Gastrocnemius medialis (tissue), 4 donors: ENCODE measurements at regions not wholly inside any gene's neighbourhood (a gene's known extent, or its start where the extent isn't known, plus 50 kb on each side); places are given as distances from the start of the nearest gene placed in this dataset.

ENCODE experiments used
- POLR2A ChIP-seq, 2 donors: fragments of 450-650 bp; IDR thresholded peaks; one replicate each; pipeline ENCODE4 v1.6.1; 2017; ENCODE audit warnings: antibody characterized with exemption in 2 of 2, mild to moderate bottlenecking in 2 of 2, moderate library complexity in 2 of 2
- TF ChIP-seq, protein P1 (sequence below), 5 experiments: fragments of 450-650 bp in 3 of 5; fragments of 200-600 bp in 2 of 5; sonication (generic) in 2 of 5; IDR thresholded peaks in 4 of 5; conservative IDR thresholded peaks in 1 of 5; 1 replicate in 4 of 5; 2 replicates in 1 of 5; pipeline ENCODE4 v1.5.1; 2016 to 2019; ENCODE audit warnings: antibody characterized with exemption in 5 of 5, mild to moderate bottlenecking in 3 of 5, moderate library complexity in 3 of 5

DNA sequence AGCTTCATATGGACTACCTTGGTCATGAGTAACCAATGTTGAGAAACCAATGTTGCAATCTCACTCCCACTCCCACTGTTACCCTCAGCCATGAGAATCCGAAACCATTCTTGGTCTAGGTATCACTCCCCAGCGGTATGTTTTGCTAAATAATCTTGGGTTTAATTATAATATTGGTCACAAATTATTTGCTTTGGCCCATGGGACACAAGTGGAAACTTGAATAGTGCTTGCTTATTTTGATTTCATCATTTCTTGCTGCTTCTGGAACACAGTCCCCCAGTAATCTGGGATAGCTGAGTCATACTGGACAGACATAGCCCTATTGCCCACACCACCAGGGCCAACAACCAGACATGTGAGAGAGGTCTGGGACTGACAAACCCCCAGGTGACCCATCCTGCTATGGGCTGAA is 171.6 kb upstream of the IPO5 start:
- TF ChIP-seq, protein P1, sequence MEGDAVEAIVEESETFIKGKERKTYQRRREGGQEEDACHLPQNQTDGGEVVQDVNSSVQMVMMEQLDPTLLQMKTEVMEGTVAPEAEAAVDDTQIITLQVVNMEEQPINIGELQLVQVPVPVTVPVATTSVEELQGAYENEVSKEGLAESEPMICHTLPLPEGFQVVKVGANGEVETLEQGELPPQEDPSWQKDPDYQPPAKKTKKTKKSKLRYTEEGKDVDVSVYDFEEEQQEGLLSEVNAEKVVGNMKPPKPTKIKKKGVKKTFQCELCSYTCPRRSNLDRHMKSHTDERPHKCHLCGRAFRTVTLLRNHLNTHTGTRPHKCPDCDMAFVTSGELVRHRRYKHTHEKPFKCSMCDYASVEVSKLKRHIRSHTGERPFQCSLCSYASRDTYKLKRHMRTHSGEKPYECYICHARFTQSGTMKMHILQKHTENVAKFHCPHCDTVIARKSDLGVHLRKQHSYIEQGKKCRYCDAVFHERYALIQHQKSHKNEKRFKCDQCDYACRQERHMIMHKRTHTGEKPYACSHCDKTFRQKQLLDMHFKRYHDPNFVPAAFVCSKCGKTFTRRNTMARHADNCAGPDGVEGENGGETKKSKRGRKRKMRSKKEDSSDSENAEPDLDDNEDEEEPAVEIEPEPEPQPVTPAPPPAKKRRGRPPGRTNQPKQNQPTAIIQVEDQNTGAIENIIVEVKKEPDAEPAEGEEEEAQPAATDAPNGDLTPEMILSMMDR (IDR thresholded peaks at IDR 0.05 in 4 of 5, conservative IDR thresholded peaks at IDR 0.05 in 1 of 5) = no peak
- TF ChIP-seq POLR2A (IDR thresholded peaks at IDR 0.05) = no peak
